ENCODE measurements at regions not wholly inside any gene's neighbourhood (a gene's known extent, or its start where the extent isn't known, plus 50 kb on each side); places are given as distances from the start of the nearest gene placed in this dataset.

DNA sequence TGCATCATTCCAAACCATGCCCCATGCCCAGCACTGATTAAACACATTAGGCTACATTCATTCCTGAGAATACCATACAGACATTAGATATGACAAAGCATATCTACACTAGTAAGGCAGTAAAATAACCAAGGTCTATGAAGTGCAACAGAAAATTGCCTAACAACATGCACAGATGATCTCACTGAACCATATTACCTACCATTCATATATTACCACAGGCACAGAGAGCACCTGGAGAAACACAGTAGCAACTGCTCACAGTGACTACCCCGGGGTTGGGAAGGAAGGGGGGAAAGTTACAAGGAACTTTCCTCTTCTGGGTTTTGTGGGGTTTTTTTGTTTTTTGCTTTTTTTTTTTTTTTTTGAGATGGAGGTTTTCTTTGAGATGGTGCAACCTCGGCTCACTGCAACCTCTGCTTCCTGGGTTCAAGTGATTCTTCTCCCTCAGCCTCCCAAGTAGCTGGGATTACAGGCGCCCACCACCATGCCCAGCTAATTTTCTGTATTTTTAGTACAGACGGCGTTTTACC lies 669.6 kb downstream of the UQCRFS1 start:
- TF ChIP-seq EZH2 (IDR thresholded peaks at IDR 0.05; ENCODE audit: borderline replicate concordance, low read depth, low read length, severe bottlenecking): no peak
- TF ChIP-seq, protein P1, sequence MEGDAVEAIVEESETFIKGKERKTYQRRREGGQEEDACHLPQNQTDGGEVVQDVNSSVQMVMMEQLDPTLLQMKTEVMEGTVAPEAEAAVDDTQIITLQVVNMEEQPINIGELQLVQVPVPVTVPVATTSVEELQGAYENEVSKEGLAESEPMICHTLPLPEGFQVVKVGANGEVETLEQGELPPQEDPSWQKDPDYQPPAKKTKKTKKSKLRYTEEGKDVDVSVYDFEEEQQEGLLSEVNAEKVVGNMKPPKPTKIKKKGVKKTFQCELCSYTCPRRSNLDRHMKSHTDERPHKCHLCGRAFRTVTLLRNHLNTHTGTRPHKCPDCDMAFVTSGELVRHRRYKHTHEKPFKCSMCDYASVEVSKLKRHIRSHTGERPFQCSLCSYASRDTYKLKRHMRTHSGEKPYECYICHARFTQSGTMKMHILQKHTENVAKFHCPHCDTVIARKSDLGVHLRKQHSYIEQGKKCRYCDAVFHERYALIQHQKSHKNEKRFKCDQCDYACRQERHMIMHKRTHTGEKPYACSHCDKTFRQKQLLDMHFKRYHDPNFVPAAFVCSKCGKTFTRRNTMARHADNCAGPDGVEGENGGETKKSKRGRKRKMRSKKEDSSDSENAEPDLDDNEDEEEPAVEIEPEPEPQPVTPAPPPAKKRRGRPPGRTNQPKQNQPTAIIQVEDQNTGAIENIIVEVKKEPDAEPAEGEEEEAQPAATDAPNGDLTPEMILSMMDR (IDR thresholded peaks at IDR 0.05; ENCODE audit: extremely low read depth in 1 of 2, insufficient read depth in 1 of 2, low read depth in 1 of 2, low read length in 2 of 2): no peak

Data from endothelial cell of umbilical vein (primary cell).